ENCODE measurements at regions not wholly inside any gene's neighbourhood (a gene's known extent, or its start where the extent isn't known, plus 50 kb on each side); places are given as distances from the start of the nearest gene placed in this dataset.
"Not testable (repeated sequence)": the region's sequence is repeated elsewhere in the genome, so short reads cannot be mapped to it uniquely, and the experiment has no call there.

DNA sequence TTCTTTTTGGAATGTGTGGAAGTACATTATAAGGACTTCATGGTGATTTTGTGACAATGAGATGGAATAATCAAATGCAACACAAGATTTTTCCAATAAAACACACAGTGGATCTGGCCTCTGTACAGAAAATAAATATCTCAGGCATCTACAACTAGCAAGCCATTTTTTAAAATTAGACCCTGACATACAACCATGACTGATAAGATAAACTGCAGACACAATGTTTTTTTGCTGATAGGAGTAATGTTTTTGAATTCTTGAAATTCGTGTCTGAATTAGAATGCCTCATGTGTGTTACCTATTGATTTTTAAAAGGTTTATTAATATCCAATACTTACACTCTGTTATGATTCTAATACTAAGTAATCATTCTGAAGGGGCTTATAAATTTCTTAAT, 328.1 kb downstream of the HGF start:
- H3K4me3 ChIP-seq (ENCODE audit: low read depth, low read length): no peak overlapping the region
- POLR2A ChIA-PET: no interaction called here
- H3K4me3 Mint-ChIP-seq (ENCODE audit: unreplicated experiment): no peak overlapping the region
- BruUV-seq (replicated peaks): no TSS peak
- H3K9me3 ChIP-seq: no peaks in the 10 kb centered on the region
- H3K27me3 Mint-ChIP-seq (ENCODE audit: insufficient read depth, unreplicated experiment): no peaks in the 10 kb centered on the region
- H3K9me3 Mint-ChIP-seq (ENCODE audit: unreplicated experiment): peaks cover 12% of the 10 kb centered on the region
- no peaks in the 10 kb centered on the region for H3K27me3 ChIP-seq (replicated peaks; ENCODE audit: control insufficient read depth, insufficient read depth, low read length)
- peaks cover 11% of the 10 kb centered on the region for H3K4me1 Mint-ChIP-seq (ENCODE audit: low read depth, unreplicated experiment)
- no peak overlapping the region for H3K27ac Mint-ChIP-seq (ENCODE audit: unreplicated experiment)
- peaks cover 8% of the 10 kb centered on the region for H3K4me1 ChIP-seq
- DNase-seq: no peak
- no peaks in the 10 kb centered on the region for H3K36me3 ChIP-seq (ENCODE audit: control insufficient read depth, insufficient read depth, low read length)
- H3K36me3 Mint-ChIP-seq (ENCODE audit: insufficient read depth, unreplicated experiment): no peaks in the 10 kb centered on the region
- intact Hi-C loops (cut with micrococcal nuclease; ENCODE audit: unreplicated experiment): no loop called here
- CTCF ChIA-PET: no interaction called here
- TF ChIP-seq, protein P1, sequence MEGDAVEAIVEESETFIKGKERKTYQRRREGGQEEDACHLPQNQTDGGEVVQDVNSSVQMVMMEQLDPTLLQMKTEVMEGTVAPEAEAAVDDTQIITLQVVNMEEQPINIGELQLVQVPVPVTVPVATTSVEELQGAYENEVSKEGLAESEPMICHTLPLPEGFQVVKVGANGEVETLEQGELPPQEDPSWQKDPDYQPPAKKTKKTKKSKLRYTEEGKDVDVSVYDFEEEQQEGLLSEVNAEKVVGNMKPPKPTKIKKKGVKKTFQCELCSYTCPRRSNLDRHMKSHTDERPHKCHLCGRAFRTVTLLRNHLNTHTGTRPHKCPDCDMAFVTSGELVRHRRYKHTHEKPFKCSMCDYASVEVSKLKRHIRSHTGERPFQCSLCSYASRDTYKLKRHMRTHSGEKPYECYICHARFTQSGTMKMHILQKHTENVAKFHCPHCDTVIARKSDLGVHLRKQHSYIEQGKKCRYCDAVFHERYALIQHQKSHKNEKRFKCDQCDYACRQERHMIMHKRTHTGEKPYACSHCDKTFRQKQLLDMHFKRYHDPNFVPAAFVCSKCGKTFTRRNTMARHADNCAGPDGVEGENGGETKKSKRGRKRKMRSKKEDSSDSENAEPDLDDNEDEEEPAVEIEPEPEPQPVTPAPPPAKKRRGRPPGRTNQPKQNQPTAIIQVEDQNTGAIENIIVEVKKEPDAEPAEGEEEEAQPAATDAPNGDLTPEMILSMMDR (IDR thresholded peaks at IDR 0.05; ENCODE audit: insufficient read depth in 1 of 2, low read depth in 1 of 2, low read length in 1 of 2, severe bottlenecking in 1 of 2, unreplicated experiment in 1 of 2): no peak

DNA sequence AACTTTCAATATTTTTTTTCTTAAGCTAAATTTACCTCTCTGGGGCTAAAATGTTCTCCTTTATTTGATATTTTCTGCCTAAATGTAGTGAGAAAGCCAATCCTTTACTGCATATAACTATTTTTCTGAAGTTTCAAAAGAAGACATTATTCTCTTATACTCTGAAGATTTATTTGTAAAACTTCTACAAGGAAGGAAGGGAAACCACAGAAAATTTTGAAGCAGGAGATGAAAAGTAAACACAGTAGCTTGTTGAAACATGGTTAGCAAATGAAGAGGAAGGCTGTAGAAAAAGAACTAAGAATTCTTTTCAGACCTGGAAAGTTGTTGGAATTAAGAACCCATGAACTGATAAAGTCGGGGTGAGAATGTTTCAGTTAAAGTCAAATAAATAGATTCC, 330.3 kb downstream of the HGF start:
- Mint-ChIP-seq H3K9me3 (ENCODE audit: unreplicated experiment) (peaks cover 12% of the 10 kb centered on the region), H3K36me3 (ENCODE audit: insufficient read depth, unreplicated experiment) (no peaks in the 10 kb centered on the region), H3K27ac (ENCODE audit: unreplicated experiment) (no peak overlapping the region), H3K4me3 (ENCODE audit: unreplicated experiment) (no peak overlapping the region), H3K4me1 (ENCODE audit: low read depth, unreplicated experiment) (peaks cover 7% of the 10 kb centered on the region), H3K27me3 (ENCODE audit: insufficient read depth, unreplicated experiment) (no peaks in the 10 kb centered on the region)
- ChIA-PET POLR2A (interaction anchor here (0.5 kb wide), 1 partner anchor 1158 kb away, joined by 3 read pairs; no protein-coding TSS in a partner anchor), CTCF (no interaction called here)
- intact Hi-C loops (cut with micrococcal nuclease; ENCODE audit: unreplicated experiment): no loop called here
- Histone ChIP-seq H3K9me3 (no peaks in the 10 kb centered on the region), H3K4me3 (ENCODE audit: low read depth, low read length) (no peak overlapping the region), H3K4me1 (peaks cover 8% of the 10 kb centered on the region), H3K27me3 (replicated peaks; ENCODE audit: control insufficient read depth, insufficient read depth, low read length) (no peaks in the 10 kb centered on the region), H3K36me3 (ENCODE audit: control insufficient read depth, insufficient read depth, low read length) (no peaks in the 10 kb centered on the region)
- BruUV-seq (replicated peaks): no TSS peak
- TF ChIP-seq, protein P1 (IDR thresholded peaks at IDR 0.05; ENCODE audit: insufficient read depth in 1 of 2, low read depth in 1 of 2, low read length in 1 of 2, severe bottlenecking in 1 of 2, unreplicated experiment in 1 of 2): no peak
- DNase-seq: no peak

DNA sequence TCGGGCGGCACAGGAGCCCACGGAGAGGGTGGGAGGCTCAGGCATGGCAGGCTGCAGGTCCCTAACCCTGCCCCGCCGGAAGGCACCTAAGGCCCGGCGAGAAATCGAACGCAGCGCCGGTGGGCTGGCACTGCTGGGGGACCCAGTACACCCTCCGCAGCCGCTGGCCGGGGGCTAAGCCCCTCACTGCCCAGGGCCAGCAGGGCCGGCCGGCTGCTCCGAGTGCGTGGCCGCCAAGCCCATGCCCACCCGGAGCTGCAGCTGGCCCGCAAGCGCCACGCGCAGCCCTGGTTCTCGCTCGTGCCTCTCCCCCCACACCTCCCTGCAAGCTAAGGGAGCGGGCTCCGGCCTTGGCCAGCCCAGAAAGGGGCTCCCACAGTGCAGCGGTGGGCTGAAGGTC, 332.7 kb downstream of the HGF start:
- H3K4me3 ChIP-seq (ENCODE audit: low read depth, low read length); H3K4me1 ChIP-seq; H3K4me3 Mint-ChIP-seq (ENCODE audit: unreplicated experiment); CTCF ChIA-PET; BruUV-seq (replicated peaks); H3K4me1 Mint-ChIP-seq (ENCODE audit: low read depth, unreplicated experiment); DNase-seq; H3K36me3 ChIP-seq (ENCODE audit: control insufficient read depth, insufficient read depth, low read length); H3K27me3 ChIP-seq (replicated peaks; ENCODE audit: control insufficient read depth, insufficient read depth, low read length); intact Hi-C loops (cut with micrococcal nuclease; ENCODE audit: unreplicated experiment); POLR2A ChIA-PET; H3K36me3 Mint-ChIP-seq (ENCODE audit: insufficient read depth, unreplicated experiment); H3K27ac Mint-ChIP-seq (ENCODE audit: unreplicated experiment); H3K9me3 ChIP-seq; H3K27me3 Mint-ChIP-seq (ENCODE audit: insufficient read depth, unreplicated experiment): not testable (repeated sequence)
- H3K9me3 Mint-ChIP-seq (ENCODE audit: unreplicated experiment): peaks cover 12% of the 10 kb centered on the region
